ENCODE measurements at regions not wholly inside any gene's neighbourhood (a gene's known extent, or its start where the extent isn't known, plus 50 kb on each side); places are given as distances from the start of the nearest gene placed in this dataset.

DNA sequence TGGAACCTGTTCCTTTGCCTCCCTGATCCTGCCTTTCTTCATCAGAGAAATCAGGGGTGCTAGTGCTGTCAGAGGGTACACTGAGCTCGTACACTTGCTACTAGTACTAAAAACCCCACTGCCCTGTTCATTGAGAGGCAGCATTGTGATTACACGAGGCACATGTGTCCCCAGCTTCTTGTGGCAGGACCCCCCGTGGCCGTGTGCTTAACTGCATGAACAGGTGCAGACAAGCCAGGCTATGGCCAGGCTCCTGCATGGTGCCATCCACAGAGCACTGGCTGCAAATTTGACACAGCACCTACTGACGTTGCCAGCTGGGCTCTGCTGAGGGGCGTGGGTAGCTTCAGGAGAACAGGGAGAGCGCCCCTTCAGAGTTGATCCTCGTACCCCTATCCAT is 248.4 kb downstream of the GLI2 start:
- peaks cover 9% of the 10 kb centered on the region for H3K27me3 Mint-ChIP-seq
- no peaks in the 10 kb centered on the region for H3K4me1 Mint-ChIP-seq
- no peak for DNase-seq (ENCODE audit: low spot score in 2 of 2)
- no peak overlapping the region for H3K4me3 Mint-ChIP-seq
- no peaks in the 10 kb centered on the region for H3K36me3 Mint-ChIP-seq (ENCODE audit: insufficient read depth)
- ATAC-seq (replicated peaks; ENCODE audit: extremely low read depth, poor library complexity, severe bottlenecking), result no peak
- H3K9me3 Mint-ChIP-seq, result no peaks in the 10 kb centered on the region
- H3K27ac Mint-ChIP-seq (ENCODE audit: low read depth), result no peak overlapping the region

GRCh38 chr2:120984452-120985173 is 248.9 kb downstream of the GLI2 start:
- no peak overlapping the region for H3K4me3 Mint-ChIP-seq
- H3K27me3 Mint-ChIP-seq, result peaks cover 9% of the 10 kb centered on the region
- no peaks in the 10 kb centered on the region for H3K36me3 Mint-ChIP-seq (ENCODE audit: insufficient read depth)
- ATAC-seq (replicated peaks; ENCODE audit: extremely low read depth, poor library complexity, severe bottlenecking) (no peak), DNase-seq (ENCODE audit: low spot score in 2 of 2) (no peak)
- H3K9me3 Mint-ChIP-seq, result no peaks in the 10 kb centered on the region
- no peaks in the 10 kb centered on the region for H3K4me1 Mint-ChIP-seq
- H3K27ac Mint-ChIP-seq (ENCODE audit: low read depth), result no peak overlapping the region

- DNase-seq (ENCODE audit: low spot score in 2 of 2), result no peak
- H3K36me3 Mint-ChIP-seq (ENCODE audit: insufficient read depth), result no peaks in the 10 kb centered on the region
- no peak overlapping the region for H3K4me3 Mint-ChIP-seq
- no peaks in the 10 kb centered on the region for H3K9me3 Mint-ChIP-seq
- H3K27ac Mint-ChIP-seq (ENCODE audit: low read depth), result no peak overlapping the region
- no peak for ATAC-seq (replicated peaks; ENCODE audit: extremely low read depth, poor library complexity, severe bottlenecking)
- peaks cover 9% of the 10 kb centered on the region for H3K27me3 Mint-ChIP-seq
- no peaks in the 10 kb centered on the region for H3K4me1 Mint-ChIP-seq
These were observed 249.7 kb downstream of the GLI2 start for GRCh38 chr2:120985174-120985996.

- Mint-ChIP-seq H3K36me3 (ENCODE audit: insufficient read depth) (no peaks in the 10 kb centered on the region), H3K4me1 (no peaks in the 10 kb centered on the region), H3K4me3 (no peak overlapping the region), H3K27me3 (peaks cover 9% of the 10 kb centered on the region), H3K27ac (ENCODE audit: low read depth) (no peak overlapping the region), H3K9me3 (no peaks in the 10 kb centered on the region)
- no peak for DNase-seq (ENCODE audit: low spot score in 2 of 2)
- ATAC-seq (replicated peaks; ENCODE audit: extremely low read depth, poor library complexity, severe bottlenecking), result no peak
These were observed 250.5 kb downstream of the GLI2 start for GRCh38 chr2:120985997-120986651.

- ATAC-seq (replicated peaks; ENCODE audit: extremely low read depth, poor library complexity, severe bottlenecking) (no peak), DNase-seq (ENCODE audit: low spot score in 2 of 2) (no peak)
- H3K4me1 Mint-ChIP-seq, result no peaks in the 10 kb centered on the region
- no peak overlapping the region for H3K4me3 Mint-ChIP-seq
- H3K27ac Mint-ChIP-seq (ENCODE audit: low read depth), result no peak overlapping the region
- H3K9me3 Mint-ChIP-seq, result no peaks in the 10 kb centered on the region
- peaks cover 9% of the 10 kb centered on the region for H3K27me3 Mint-ChIP-seq
- H3K36me3 Mint-ChIP-seq (ENCODE audit: insufficient read depth), result no peaks in the 10 kb centered on the region
These were observed 251.4 kb downstream of the GLI2 start for GRCh38 chr2:120986898-120987650.

- H3K4me3 Mint-ChIP-seq, result no peak overlapping the region
- H3K4me1 Mint-ChIP-seq, result no peaks in the 10 kb centered on the region
- no peak for DNase-seq (ENCODE audit: low spot score in 2 of 2)
- no peaks in the 10 kb centered on the region for H3K9me3 Mint-ChIP-seq
- ATAC-seq (replicated peaks; ENCODE audit: extremely low read depth, poor library complexity, severe bottlenecking), result no peak
- H3K36me3 Mint-ChIP-seq (ENCODE audit: insufficient read depth), result peaks cover 2% of the 10 kb centered on the region
- H3K27ac Mint-ChIP-seq (ENCODE audit: low read depth), result no peak overlapping the region
- peaks cover 15% of the 10 kb centered on the region for H3K27me3 Mint-ChIP-seq
These were observed 252.5 kb downstream of the GLI2 start for GRCh38 chr2:120988051-120988699.

GRCh38 chr2:120988700-120989511 is 253.2 kb downstream of the GLI2 start:
- Mint-ChIP-seq H3K36me3 (ENCODE audit: insufficient read depth) (peaks cover 2% of the 10 kb centered on the region), H3K27me3 (peaks cover 22% of the 10 kb centered on the region), H3K9me3 (no peaks in the 10 kb centered on the region), H3K4me1 (no peaks in the 10 kb centered on the region), H3K4me3 (no peak overlapping the region), H3K27ac (ENCODE audit: low read depth) (no peak overlapping the region)
- DNase-seq (ENCODE audit: low spot score in 2 of 2) (no peak), ATAC-seq (replicated peaks; ENCODE audit: extremely low read depth, poor library complexity, severe bottlenecking) (no peak)

DNA sequence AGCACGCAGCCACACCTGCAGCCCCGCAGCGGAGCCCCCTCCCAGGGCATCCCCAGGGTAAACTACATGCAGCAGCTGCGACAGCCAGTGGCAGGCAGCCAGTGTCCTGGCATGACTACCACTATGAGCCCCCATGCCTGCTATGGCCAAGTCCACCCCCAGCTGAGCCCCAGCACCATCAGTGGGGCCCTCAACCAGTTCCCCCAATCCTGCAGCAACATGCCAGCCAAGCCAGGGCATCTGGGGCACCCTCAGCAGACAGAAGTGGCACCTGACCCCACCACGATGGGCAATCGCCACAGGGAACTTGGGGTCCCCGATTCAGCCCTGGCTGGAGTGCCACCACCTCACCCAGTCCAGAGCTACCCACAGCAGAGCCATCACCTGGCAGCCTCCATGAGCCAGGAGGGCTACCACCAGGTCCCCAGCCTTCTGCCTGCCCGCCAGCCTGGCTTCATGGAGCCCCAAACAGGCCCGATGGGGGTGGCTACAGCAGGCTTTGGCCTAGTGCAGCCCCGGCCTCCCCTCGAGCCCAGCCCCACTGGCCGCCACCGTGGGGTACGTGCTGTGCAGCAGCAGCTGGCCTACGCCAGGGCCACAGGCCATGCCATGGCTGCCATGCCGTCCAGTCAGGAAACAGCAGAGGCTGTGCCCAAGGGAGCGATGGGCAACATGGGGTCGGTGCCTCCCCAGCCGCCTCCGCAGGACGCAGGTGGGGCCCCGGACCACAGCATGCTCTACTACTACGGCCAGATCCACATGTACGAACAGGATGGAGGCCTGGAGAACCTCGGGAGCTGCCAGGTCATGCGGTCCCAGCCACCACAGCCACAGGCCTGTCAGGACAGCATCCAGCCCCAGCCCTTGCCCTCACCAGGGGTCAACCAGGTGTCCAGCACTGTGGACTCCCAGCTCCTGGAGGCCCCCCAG is 254.1 kb downstream of the GLI2 start:
- H3K9me3 Mint-ChIP-seq, result no peaks in the 10 kb centered on the region
- H3K4me1 Mint-ChIP-seq, result no peaks in the 10 kb centered on the region
- no peak overlapping the region for H3K27ac Mint-ChIP-seq (ENCODE audit: low read depth)
- H3K27me3 Mint-ChIP-seq, result peaks cover 26% of the 10 kb centered on the region
- DNase-seq (ENCODE audit: low spot score in 2 of 2) (no peak), ATAC-seq (replicated peaks; ENCODE audit: extremely low read depth, poor library complexity, severe bottlenecking) (no peak)
- H3K4me3 Mint-ChIP-seq, result no peak overlapping the region
- peaks cover 2% of the 10 kb centered on the region for H3K36me3 Mint-ChIP-seq (ENCODE audit: insufficient read depth)

- Mint-ChIP-seq H3K4me1 (no peaks in the 10 kb centered on the region), H3K27me3 (peaks cover 19% of the 10 kb centered on the region), H3K36me3 (ENCODE audit: insufficient read depth) (peaks cover 2% of the 10 kb centered on the region), H3K4me3 (no peak overlapping the region), H3K27ac (ENCODE audit: low read depth) (no peak overlapping the region), H3K9me3 (no peaks in the 10 kb centered on the region)
- no peak for ATAC-seq (replicated peaks; ENCODE audit: extremely low read depth, poor library complexity, severe bottlenecking)
- DNase-seq (ENCODE audit: low spot score in 2 of 2), result no peak
These were observed 254.8 kb downstream of the GLI2 start for GRCh38 chr2:120990451-120990871.

DNA sequence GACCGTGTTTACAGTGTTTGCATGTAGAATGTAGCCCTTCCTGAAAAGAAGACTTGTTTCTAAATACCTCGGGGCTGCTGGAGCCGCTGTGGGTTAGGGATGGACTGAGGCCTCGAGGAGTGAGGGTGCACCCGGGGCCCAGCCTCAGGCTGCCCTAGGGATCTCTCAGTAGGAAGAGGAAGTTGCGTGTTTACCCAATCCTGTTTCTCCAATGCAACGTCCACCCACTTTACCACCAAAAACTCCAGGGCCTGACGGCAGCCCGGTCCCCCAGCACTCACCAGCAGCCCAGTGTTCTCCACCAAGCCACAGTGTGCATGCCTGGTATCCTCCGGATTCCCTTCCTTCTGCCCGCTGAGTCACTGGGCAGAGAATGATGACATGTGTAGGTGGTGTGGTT is 255.8 kb downstream of the GLI2 start:
- ATAC-seq (replicated peaks; ENCODE audit: extremely low read depth, poor library complexity, severe bottlenecking), result no peak
- Mint-ChIP-seq H3K27ac (ENCODE audit: low read depth) (no peak overlapping the region), H3K36me3 (ENCODE audit: insufficient read depth) (peaks cover 2% of the 10 kb centered on the region), H3K4me1 (no peaks in the 10 kb centered on the region), H3K4me3 (no peak overlapping the region), H3K27me3 (peaks cover 19% of the 10 kb centered on the region), H3K9me3 (no peaks in the 10 kb centered on the region)
- no peak for DNase-seq (ENCODE audit: low spot score in 2 of 2)

Data from central memory CD8-positive, alpha-beta T cell (primary cell).